MG63 (cell line): ENCODE measurements at regions not wholly inside any gene's neighbourhood (a gene's known extent, or its start where the extent isn't known, plus 50 kb on each side); places are given as distances from the start of the nearest gene placed in this dataset.
"Not testable (repeated sequence)": the region's sequence is repeated elsewhere in the genome, so short reads cannot be mapped to it uniquely, and the experiment has no call there.

ENCODE experiments used
- DNase-seq: peaks from one replicate; pipeline ENCODE4 v3.0.0-alpha.2; 2020
- H3K27me3 ChIP-seq: fragments of 250-450 bp; sonication (Bioruptor Pico); 2 replicates; pipeline ENCODE4 v1.5.1; 2020; ENCODE audit warnings: mild to moderate bottlenecking, moderate library complexity
- H3K36me3 ChIP-seq: fragments of 250-450 bp; sonication (Bioruptor Pico); 2 replicates; pipeline ENCODE4 v1.5.1; 2020; ENCODE audit warnings: mild to moderate bottlenecking, moderate library complexity
- H3K4me3 ChIP-seq: fragments of 250-450 bp; sonication (Bioruptor Pico); 2 replicates; pipeline ENCODE4 v1.5.1; 2020; ENCODE audit warnings: mild to moderate bottlenecking, moderate library complexity
- H3K9me3 ChIP-seq: fragments of 250-450 bp; sonication (Bioruptor Pico); 2 replicates; pipeline ENCODE4 v1.5.1; 2020; ENCODE audit warnings: mild to moderate bottlenecking, moderate library complexity

DNA sequence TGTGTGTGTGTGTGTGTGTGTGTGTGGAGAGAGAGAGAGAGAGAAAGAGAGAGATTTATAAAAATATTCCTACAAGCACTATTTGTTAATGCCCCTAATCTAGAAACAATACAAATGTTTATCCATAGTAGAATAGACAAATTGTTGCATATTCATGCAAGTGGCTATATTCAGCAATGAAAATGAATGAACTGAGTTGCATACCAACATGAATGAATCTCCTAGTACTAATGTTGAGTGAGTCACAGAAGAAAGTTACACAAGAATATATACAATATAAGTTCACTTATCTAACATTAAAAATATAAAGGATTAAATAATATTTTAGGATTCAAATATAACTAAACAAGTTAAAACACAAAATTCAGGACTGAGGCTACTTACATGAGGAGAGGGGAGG lies 456.8 kb upstream of the AMOT start:
- H3K36me3 ChIP-seq: no peaks in the 10 kb centered on the region
- no peaks in the 10 kb centered on the region for H3K9me3 ChIP-seq
- no peak overlapping the region for H3K4me3 ChIP-seq
- H3K27me3 ChIP-seq: no peaks in the 10 kb centered on the region
- no peak for DNase-seq

DNA sequence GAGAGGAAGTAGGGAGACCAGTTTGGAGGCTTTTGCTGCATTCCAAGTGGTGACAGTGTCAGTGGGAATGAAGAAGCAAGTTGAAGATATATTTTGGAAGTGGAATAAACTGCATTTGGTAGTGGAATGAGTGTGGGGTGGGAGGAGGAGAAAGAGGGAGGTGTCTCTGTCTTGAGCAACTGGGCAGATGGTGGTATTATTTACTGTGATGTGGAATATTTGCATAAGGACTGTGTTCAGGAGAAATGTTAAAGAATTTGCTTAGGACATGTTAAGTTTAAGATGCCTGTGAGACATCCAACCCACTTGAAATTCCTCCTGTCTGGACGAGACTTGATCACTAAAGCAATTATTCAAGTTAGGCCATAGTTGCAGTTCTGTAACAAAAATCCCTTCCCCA lies 448.9 kb upstream of the AMOT start:
- H3K9me3 ChIP-seq: no peaks in the 10 kb centered on the region
- no peaks in the 10 kb centered on the region for H3K36me3 ChIP-seq
- H3K27me3 ChIP-seq: no peaks in the 10 kb centered on the region
- H3K4me3 ChIP-seq: no peak overlapping the region
- DNase-seq: no peak

DNA sequence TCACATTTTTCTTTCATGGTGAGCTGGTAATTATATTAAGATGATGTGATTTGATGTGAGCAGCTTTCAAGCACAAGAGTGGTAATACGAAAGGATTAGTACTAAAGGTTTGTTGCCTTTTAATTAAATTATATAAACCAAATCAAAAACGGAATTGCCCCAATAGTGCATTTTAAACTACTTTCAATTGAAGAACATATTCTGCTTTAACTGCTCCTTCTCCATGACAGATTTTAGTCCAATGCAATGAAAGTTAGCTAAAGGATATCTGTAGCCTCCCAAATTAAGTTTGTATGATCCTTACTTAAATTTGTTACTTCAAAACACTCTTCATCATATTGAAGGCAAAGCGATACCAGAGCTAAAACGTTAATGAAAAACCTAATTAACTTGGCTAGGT lies 447.1 kb upstream of the AMOT start:
- Histone ChIP-seq H3K36me3 (no peaks in the 10 kb centered on the region), H3K9me3 (no peaks in the 10 kb centered on the region), H3K4me3 (no peak overlapping the region), H3K27me3 (no peaks in the 10 kb centered on the region)
- DNase-seq: no peak

DNA sequence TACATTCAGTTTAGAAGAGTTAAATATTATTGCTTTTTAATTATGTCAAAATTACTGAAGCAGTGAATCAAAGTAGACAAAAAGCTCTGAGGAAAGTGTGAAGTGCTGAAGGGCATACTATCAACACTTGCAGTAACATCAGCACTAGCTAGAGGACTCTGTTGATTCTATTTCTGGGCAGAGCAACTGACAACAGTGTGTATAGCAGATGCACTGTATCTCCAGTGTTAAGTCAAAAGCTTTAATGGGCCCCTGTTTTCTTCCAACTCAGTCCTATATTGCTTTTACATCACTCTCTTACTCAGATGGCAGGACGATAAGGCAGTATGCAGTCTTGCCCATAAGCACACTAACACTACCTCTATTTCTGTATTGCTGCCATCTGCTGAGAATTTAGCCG lies 435.2 kb upstream of the AMOT start:
- no peak for DNase-seq
- Histone ChIP-seq H3K36me3 (no peaks in the 10 kb centered on the region), H3K27me3 (no peaks in the 10 kb centered on the region), H3K4me3 (no peak overlapping the region), H3K9me3 (no peaks in the 10 kb centered on the region)

DNA sequence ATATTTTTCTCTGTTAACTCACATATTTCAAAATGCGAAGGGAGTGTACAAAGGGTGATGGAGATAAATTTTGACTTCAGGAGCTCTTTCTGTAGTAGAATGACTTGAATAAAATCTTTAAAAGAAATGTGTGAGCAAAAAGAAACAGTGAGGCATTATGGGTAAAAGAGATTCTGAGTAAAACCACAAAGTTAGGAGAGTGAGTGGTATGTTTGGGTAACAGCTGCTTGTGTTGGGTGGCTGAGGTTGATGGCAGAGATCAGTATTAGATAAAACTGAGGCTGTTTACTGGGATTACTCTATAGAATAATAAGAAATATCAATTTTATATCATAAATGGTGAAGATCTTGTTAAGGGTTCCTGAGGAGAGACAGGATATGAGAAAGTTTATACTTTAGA lies 434.2 kb upstream of the AMOT start:
- no peak overlapping the region for H3K4me3 ChIP-seq
- DNase-seq: no peak
- H3K36me3 ChIP-seq: no peaks in the 10 kb centered on the region
- no peaks in the 10 kb centered on the region for H3K27me3 ChIP-seq
- H3K9me3 ChIP-seq: no peaks in the 10 kb centered on the region

DNA sequence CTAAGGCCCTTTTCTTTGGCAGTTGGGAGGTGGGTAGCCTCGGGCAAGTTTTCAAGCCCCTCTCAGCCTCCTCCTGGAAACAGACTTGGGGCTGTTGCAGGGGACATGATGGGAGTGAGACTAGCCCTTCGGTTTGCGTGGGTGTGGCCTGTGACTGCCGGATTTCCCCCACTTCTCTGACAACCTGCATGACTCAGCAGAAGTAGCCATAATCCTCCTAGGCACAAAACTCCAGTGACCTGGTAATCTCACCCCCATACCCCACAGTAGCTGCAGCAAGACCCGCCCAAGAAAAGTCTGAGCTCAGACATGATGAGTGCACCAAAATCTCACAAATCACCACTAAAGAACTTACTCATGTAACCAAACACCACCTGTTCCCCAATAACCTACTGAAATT lies 433.7 kb upstream of the AMOT start:
- Histone ChIP-seq H3K4me3 (no peak overlapping the region), H3K36me3 (no peaks in the 10 kb centered on the region), H3K27me3 (no peaks in the 10 kb centered on the region), H3K9me3 (no peaks in the 10 kb centered on the region)
- DNase-seq: no peak

DNA sequence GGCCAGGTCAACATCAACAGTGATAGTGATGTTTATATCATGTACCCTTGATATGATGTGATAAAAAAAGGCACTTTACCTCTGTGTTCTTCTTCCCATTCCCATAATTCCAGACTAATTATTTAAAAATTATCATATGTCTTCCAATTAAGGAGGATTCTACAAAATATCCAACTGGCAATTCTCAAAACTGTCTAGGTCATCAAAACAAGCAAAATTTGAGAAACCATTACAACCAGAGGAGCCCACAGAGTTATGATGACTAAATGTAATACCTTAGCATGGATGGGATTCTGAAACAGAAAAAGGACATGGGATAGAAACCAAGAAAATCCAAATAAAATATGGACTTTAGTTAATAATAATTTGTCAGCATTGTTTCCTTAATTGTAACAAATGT lies 428.6 kb upstream of the AMOT start:
- Histone ChIP-seq H3K4me3 (no peak overlapping the region), H3K36me3 (no peaks in the 10 kb centered on the region), H3K27me3 (no peaks in the 10 kb centered on the region), H3K9me3 (no peaks in the 10 kb centered on the region)
- no peak for DNase-seq

DNA sequence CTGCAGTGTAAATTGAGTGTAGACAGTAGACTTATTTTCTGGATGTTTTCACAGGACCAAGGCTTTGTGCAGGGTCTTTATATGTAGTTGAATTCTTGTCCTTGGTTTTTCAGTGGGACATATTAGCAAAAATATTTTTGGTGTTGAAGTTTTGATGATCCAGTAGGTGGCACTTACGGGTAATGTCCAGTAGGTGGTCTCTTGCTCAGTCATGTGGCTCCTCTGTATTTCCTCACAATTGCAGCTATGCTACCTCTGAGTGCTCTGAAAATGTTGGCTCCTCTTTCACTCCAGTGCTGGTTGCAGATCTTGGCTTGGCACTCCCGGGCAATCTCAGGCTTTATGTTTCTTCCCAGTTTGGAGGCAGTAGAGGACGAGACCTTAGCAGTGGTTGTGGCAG lies 419.8 kb upstream of the AMOT start:
- H3K27me3 ChIP-seq: no peaks in the 10 kb centered on the region
- H3K4me3 ChIP-seq: no peak overlapping the region
- no peak for DNase-seq

DNA sequence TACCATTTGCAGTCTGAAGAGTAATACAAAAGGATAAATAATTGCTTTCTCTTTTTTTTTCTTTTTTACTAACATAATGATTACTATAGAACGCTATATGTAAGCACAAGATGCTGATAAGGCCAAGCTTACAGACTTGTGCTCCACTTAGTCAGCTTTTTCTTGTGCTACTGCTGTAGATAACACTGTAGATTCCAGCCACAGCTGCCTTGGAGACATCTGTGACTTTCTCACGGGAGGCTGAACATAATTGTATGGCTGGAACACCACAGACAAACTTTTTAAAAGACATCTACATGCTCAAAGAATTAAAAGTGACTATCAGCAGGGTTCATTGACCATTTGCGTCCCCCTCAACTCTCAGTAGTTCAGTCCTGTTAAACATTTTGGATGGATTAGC lies 381.7 kb upstream of the AMOT start:
- H3K36me3 ChIP-seq: no peaks in the 10 kb centered on the region
- no peak overlapping the region for H3K4me3 ChIP-seq
- no peaks in the 10 kb centered on the region for H3K9me3 ChIP-seq
- H3K27me3 ChIP-seq: no peaks in the 10 kb centered on the region
- no peak for DNase-seq

More for the DNA sequence above, 419.8 kb upstream of the AMOT start:
- Histone ChIP-seq H3K9me3 (no peaks in the 10 kb centered on the region), H3K36me3 (no peaks in the 10 kb centered on the region)

DNA sequence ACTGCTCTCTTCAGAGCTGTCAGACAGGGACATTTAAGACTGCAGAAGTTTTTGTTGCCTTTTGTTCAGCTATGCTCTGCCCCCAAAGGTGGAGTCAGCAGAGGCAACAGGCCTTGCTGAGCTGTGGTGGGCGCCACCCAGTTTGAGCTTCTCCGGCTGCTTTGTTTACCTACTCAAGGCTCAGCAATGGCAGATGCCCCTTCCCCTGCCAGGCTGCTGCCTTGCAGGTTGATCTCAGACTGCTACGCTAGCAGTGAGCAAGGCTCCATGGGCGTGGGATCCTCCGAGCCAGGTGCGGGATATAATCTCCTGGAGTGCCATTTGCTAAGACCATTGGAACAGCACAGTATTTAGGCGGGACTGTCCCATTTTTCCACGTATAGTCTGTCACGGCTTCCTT lies 371.4 kb upstream of the AMOT start:
- no peaks in the 10 kb centered on the region for H3K27me3 ChIP-seq
- DNase-seq: no peak
- H3K9me3 ChIP-seq: no peaks in the 10 kb centered on the region
- H3K36me3 ChIP-seq: no peaks in the 10 kb centered on the region
- no peak overlapping the region for H3K4me3 ChIP-seq

DNA sequence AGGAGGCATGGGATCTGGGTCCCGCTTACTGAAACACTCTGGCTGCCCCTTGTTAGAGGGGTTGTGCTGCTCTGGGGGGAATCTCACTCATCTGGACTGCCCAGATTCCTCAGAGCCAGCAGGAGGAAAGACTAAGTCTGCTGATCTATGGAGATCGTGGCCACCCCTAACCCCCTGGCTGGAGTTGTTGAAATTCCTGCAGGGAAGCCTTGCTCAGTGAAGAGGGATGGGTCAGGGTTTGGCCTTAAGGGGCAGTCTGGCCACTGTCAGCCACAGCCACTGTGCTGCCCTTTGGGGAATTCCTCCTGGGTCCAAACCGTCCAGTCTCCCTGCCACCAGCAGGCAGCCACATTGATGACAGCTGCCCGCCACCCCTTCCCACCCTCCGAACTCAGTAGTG lies 362.0 kb upstream of the AMOT start:
- no peak overlapping the region for H3K4me3 ChIP-seq
- H3K36me3 ChIP-seq: no peaks in the 10 kb centered on the region
- no peaks in the 10 kb centered on the region for H3K27me3 ChIP-seq
- no peak for DNase-seq
- H3K9me3 ChIP-seq: no peaks in the 10 kb centered on the region

DNA sequence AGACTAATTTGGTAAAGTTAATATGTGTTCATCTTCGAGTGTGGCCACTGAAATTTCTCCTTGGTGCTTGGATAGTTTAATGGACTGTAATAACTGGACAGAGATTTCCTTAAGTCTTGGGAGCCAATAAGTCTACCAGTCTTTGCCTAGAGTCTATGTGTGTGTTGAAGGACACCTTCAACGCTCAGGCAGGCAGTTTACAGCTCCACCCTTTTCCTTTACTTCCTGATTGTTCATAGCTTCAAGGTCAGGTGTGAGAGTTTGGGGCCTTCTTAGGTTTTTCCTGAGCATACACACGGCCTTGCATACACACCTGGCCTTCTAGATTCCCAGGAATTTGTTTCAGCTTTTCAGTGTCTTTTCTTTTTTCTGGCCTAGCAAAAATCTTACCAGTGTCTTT lies 355.3 kb upstream of the AMOT start:
- Histone ChIP-seq H3K27me3 (no peaks in the 10 kb centered on the region), H3K36me3 (no peaks in the 10 kb centered on the region), H3K9me3 (no peaks in the 10 kb centered on the region), H3K4me3 (no peak overlapping the region)
- DNase-seq: no peak

DNA sequence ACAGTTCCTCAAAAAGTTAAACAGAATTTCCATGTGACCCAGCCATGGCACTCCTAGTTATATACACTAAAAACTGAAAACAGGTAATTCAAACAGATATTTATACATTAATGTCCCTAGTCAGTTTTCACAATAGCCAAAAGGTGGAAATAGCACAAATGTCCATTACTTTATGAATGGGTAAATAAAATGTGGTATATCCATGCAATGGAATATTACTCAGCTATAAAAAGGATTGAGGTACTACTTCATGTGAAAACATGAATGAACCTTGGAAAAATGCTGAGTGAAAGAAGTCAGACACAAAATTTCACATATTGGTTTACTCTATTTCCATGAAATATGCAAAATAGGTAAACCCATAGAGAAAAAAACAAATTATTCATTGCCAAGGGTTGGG lies 351.8 kb upstream of the AMOT start:
- no peaks in the 10 kb centered on the region for H3K9me3 ChIP-seq

DNA sequence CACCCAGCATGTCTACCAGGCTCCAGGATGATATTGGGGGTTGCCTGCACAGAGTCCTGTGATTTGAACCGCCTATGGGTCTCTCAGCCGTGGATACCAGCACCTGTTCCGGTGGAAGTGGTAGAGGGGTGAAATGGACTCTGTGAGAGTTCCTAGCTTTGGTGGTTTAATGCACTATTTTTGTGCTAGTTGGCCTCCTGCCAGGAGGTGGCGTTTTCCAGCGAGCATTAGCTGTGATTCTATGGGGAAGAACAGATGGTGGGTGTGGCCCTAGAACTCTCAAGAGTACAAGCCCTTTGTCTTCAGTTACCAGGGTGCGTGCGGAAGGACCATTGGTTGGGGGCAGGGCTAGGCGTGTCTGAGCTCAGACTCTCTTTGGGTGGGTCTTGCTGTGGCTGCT lies 316.9 kb upstream of the AMOT start:
- H3K36me3 ChIP-seq: no peaks in the 10 kb centered on the region
- H3K27me3 ChIP-seq: no peaks in the 10 kb centered on the region
- no peak for DNase-seq
- H3K9me3 ChIP-seq: no peaks in the 10 kb centered on the region
- H3K4me3 ChIP-seq: no peak overlapping the region

More for the DNA sequence above, 351.8 kb upstream of the AMOT start:
- Histone ChIP-seq H3K4me3 (no peak overlapping the region), H3K27me3 (no peaks in the 10 kb centered on the region), H3K36me3 (no peaks in the 10 kb centered on the region)
- DNase-seq: no peak

DNA sequence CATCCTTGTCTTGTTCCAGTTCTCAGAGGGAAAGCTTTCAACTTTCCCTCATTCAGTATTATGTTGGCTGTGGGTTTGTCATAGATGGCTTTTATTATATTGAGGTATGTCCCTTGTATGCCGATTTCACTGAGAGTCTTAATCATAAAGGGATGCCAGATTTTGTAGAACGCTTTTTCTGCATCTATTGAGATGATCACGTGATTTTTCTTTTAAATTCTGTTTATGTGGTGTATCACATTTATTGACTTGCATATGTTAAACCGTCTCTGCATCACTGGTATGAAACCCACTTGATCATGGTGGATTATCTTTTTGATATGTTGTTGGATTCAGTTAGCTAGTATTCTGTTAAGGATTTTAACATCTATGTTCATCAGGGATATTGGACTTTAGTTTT lies 313.7 kb upstream of the AMOT start:
- not testable (repeated sequence) for H3K9me3 ChIP-seq, DNase-seq, H3K27me3 ChIP-seq, H3K4me3 ChIP-seq, H3K36me3 ChIP-seq

DNA sequence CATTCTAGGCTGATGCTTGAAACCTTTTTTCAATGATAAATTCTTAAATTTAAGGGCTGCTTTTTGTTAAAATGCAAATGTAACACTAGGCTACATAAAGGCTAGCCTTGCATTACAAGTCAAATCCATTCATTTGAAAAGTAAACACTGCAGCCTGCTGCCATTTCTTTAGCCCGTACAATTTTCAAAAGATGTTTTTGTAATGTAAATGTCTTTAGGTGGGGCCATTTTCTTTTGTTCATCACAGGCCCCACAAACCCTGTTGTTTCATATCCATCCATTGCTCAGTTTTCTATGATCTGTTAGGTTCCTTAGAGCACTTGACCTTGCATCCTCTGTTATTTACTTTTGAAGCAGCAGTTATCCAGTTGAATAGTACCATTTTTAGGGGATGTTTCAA lies 296.2 kb upstream of the AMOT start:
- Histone ChIP-seq H3K4me3 (no peak overlapping the region), H3K9me3 (no peaks in the 10 kb centered on the region), H3K36me3 (no peaks in the 10 kb centered on the region), H3K27me3 (no peaks in the 10 kb centered on the region)
- no peak for DNase-seq

DNA sequence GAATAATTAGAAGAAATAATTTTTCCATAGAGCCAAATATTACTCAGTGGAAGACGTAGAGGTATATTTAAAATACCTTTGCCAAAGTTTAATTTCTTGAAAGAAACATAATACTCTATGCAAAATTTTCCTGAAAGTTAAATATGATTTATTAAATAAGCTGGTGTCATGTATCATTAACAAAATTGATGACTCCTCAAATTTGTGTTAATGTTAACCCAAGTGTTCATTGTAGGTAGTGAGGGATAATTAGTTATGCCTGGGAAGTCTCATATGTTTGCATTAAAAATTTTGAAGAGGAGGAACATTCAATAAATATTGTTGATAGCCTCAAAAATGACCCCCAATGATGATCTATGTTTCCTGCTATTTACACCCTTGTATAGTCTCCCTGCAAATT lies 292.7 kb upstream of the AMOT start:
- no peaks in the 10 kb centered on the region for H3K9me3 ChIP-seq
- no peak overlapping the region for H3K4me3 ChIP-seq
- no peak for DNase-seq
- H3K27me3 ChIP-seq: no peaks in the 10 kb centered on the region
- H3K36me3 ChIP-seq: no peaks in the 10 kb centered on the region

DNA sequence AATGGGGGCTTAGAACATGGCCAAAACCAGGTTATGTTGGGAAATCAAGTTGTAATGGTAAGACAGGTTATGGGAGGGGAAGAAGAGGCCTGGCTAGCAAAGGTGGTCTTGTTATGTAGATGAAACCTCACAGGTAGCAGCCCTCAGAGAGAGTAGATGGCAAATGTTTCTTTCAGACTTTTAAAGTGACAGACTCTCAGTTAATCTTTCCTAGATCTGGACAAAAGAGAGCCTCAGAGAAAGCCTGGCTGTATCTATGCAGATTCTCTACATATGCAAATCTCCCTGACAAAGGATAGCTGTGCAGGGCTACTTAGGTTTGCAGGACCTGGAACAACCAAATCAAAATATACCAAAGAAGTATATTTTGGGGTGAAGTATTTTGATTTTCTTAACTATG lies 284.1 kb upstream of the AMOT start:
- Histone ChIP-seq H3K4me3 (no peak overlapping the region), H3K27me3 (no peaks in the 10 kb centered on the region), H3K36me3 (no peaks in the 10 kb centered on the region), H3K9me3 (no peaks in the 10 kb centered on the region)
- DNase-seq: no peak

DNA sequence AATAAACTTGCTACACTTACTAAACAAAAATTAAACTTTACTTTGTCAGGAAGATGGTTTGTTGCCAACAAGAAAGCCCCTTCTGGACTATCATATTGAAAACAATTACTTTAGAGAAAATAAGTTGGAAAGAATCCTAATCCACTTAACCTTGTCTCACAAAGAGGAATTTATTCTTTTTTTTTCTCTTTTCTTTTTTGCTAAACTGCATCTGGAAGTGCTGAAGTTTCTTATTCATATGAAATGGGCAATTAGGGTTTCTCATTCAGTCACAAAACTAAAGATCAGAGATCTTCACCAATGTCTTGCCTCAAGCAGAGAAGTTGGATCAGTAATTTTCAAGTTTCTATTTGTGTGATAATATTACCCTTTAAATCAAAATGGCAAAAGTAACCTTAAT lies 234.9 kb upstream of the AMOT start:
- no peaks in the 10 kb centered on the region for H3K36me3 ChIP-seq
- DNase-seq: no peak
- no peaks in the 10 kb centered on the region for H3K9me3 ChIP-seq
- H3K4me3 ChIP-seq: no peak overlapping the region
- no peaks in the 10 kb centered on the region for H3K27me3 ChIP-seq
